HepG2 (cell line): ENCODE measurements at regions not wholly inside any gene's neighbourhood (a gene's known extent, or its start where the extent isn't known, plus 50 kb on each side); places are given as distances from the start of the nearest gene placed in this dataset.

Source experiments
- ATAC-seq: fragments of 200-7000 bp; cut with Tn5 transposase; 3 replicates; pipeline ENCODE4 v1.9.1; 2020; ENCODE audit warnings: mild to moderate bottlenecking, moderate library complexity
- BruUV-seq: library from RNA; stranded (reverse); fragments of 400-500 nt; replicated peaks from 2 replicates; lab custom pipeline; 2021; lab: Mats Ljungman, UMichigan
- CTCF ChIA-PET: fragments of 300-600 bp; formaldehyde crosslinking; extraction: SDS; loops from one replicate; lab custom pipeline; 2021; ENCODE audit warnings: low total read pairs, inconsistent platforms, low intra/inter-chr PET ratio; lab: Yijun Ruan, JAX
- POLR2A ChIA-PET: fragments of 350-600 bp; sonication (Branson Sonifier 250); formaldehyde crosslinking; loops from one replicate; lab custom pipeline; 2020; ENCODE audit warnings: antibody characterized with exemption, inconsistent platforms; lab: Yijun Ruan, JAX
- DNase-seq: peaks from one replicate; pipeline ENCODE4 v3.0.0-alpha.2; 2015; ENCODE audit warnings: low spot score
- FAIRE-seq: peaks from 3 replicates; lab custom pipeline; 2011; peaks lifted over from hg19 to GRCh38; lab: Jason Lieb, UNC
- H2AFZ ChIP-seq: one replicate; pipeline ENCODE4 v1.6.1; 2011; ENCODE audit warnings: low read length, inconsistent platforms
- H3K27ac ChIP-seq: fragments of 300-600 bp; 3 replicates; pipeline ENCODE4 v1.8.0; 2011; ENCODE audit warnings: mixed run types, mild to moderate bottlenecking, mixed read lengths, low read length, inconsistent platforms; ENCODE audit not compliant: insufficient read depth; ENCODE audit errors: extremely low read length
- H3K27me3 ChIP-seq, 2 experiments: fragments of 200-600 bp in 1 of 2; 2 replicates in 1 of 2; 3 replicates in 1 of 2; pipeline versions ENCODE4 v1.6.0 to v1.8.0; 2011; ENCODE audit warnings: low read length in 2 of 2, mild to moderate bottlenecking in 2 of 2, moderate library complexity in 2 of 2, inconsistent platforms in 1 of 2; ENCODE audit not compliant: insufficient read depth in 2 of 2, control insufficient read depth in 1 of 2
- H3K36me3 ChIP-seq, 2 experiments: fragments of 200-600 bp in 1 of 2; replicated peaks in 1 of 2; 2 replicates in 1 of 2; 3 replicates in 1 of 2; pipeline versions ENCODE4 v1.5.1 to v1.8.0; 2011; ENCODE audit warnings: low read length in 2 of 2, inconsistent platforms in 1 of 2; ENCODE audit not compliant: insufficient read depth in 2 of 2, control insufficient read depth in 1 of 2
- H3K4me1 ChIP-seq: 2 replicates; pipeline ENCODE4 v1.5.1; 2012; ENCODE audit warnings: low read length, inconsistent platforms; ENCODE audit not compliant: insufficient read depth
- H3K4me2 ChIP-seq: 2 replicates; pipeline ENCODE4 v1.6.0; 2011; ENCODE audit warnings: low read depth, low read length, inconsistent platforms
- H3K4me3 ChIP-seq, 3 experiments: fragments of 200-600 bp in 1 of 3; sonication (generic), shearing (Covaris generic) in 1 of 3; replicated peaks in 1 of 3; 2 replicates each; pipeline ENCODE4 v1.5.1; 2011 to 2016; ENCODE audit warnings: low read length in 3 of 3, inconsistent platforms in 2 of 3, low read depth in 2 of 3, mild to moderate bottlenecking in 2 of 3, control low read depth in 1 of 3, mixed read lengths in 1 of 3; ENCODE audit not compliant: insufficient read depth in 1 of 3
- H3K79me2 ChIP-seq: one replicate; pipeline ENCODE4 v1.6.1; 2011; ENCODE audit warnings: low read length, inconsistent platforms; ENCODE audit not compliant: insufficient read depth
- H3K9ac ChIP-seq: 2 replicates; pipeline ENCODE4 v1.6.0; 2011; ENCODE audit warnings: mild to moderate bottlenecking, low read depth, low read length, inconsistent platforms; ENCODE audit not compliant: insufficient read depth
- H3K9me3 ChIP-seq: 2 replicates; pipeline ENCODE4 v1.5.1; 2012; ENCODE audit warnings: mild to moderate bottlenecking, low read length
- H4K20me1 ChIP-seq: 2 replicates; pipeline ENCODE4 v1.6.0; 2011; ENCODE audit warnings: inconsistent platforms, mild to moderate bottlenecking, low read length, moderate library complexity; ENCODE audit not compliant: insufficient read depth
- ATF5 ChIP-seq: sonication (generic); formaldehyde crosslinking; IDR thresholded peaks from 2 replicates; pipeline ENCODE4 v1.4.0; 2020; ENCODE audit warnings: mild to moderate bottlenecking, low read depth, missing genetic modification reagents
- HES4 ChIP-seq: sonication (generic); formaldehyde crosslinking; IDR thresholded peaks from 2 replicates; pipeline ENCODE4 v1.9.0; 2021; ENCODE audit warnings: mild to moderate bottlenecking, missing genetic modification reagents, borderline replicate concordance
- MTA1 ChIP-seq: sonication (generic); formaldehyde crosslinking; IDR thresholded peaks from 2 replicates; pipeline ENCODE4 v1.4.0; 2020; ENCODE audit warnings: missing genetic modification reagents, mild to moderate bottlenecking, borderline replicate concordance
- MXD3 ChIP-seq: IDR thresholded peaks from 2 replicates; pipeline ENCODE4 v1.6.1; 2016; ENCODE audit warnings: mild to moderate bottlenecking, missing biosample characterization, missing genetic modification reagents
- SKIL ChIP-seq: sonication (generic); formaldehyde crosslinking; IDR thresholded peaks from 2 replicates; pipeline ENCODE4 v1.8.0; 2022; ENCODE audit warnings: missing genetic modification reagents, mild to moderate bottlenecking, moderate library complexity, borderline replicate concordance
- ZSCAN21 ChIP-seq: sonication (generic); formaldehyde crosslinking; IDR thresholded peaks from 2 replicates; pipeline ENCODE4 v1.8.0; 2022; ENCODE audit warnings: mild to moderate bottlenecking, missing genetic modification reagents, moderate library complexity, borderline replicate concordance
- WGBS: methylation state at CpG from one replicate; pipeline ENCODE4 v1.1.6; 2017; ENCODE audit warnings: low lambda C conversion rate; 5-methylcytosine and 5-hydroxymethylcytosine counted together
- in situ Hi-C: cut with HindIII; loops from 2 replicates; pipeline ENCODE4 v1.10.0; 2017; ENCODE audit warnings: low pct_unique_long_range_greater_than_20kb; ENCODE audit not compliant: extremely low pct_ligation_motif_present
- intact Hi-C: fragments of 100-400 bp; cut with micrococcal nuclease; formaldehyde crosslinking; loops from one replicate; pipeline ENCODE4 v1.10.0; 2022; ENCODE audit not compliant: unreplicated experiment
- TF ChIP-seq, protein P1 (sequence below): sonication (generic); formaldehyde crosslinking; IDR thresholded peaks from 2 replicates; pipeline ENCODE4 v1.5.0; 2020; ENCODE audit warnings: mild to moderate bottlenecking, missing genetic modification reagents, borderline replicate concordance

GRCh38 chr4:31923634-31924033 is 1203.5 kb downstream of the PCDH7 start (continued):
- TF ChIP-seq MXD3 (CRISPR knock-in tag) (no peak), HES4 (CRISPR knock-in tag) (no peak), MTA1 (CRISPR knock-in tag) (no peak), ZSCAN21 (no peak), SKIL (no peak)

DNA sequence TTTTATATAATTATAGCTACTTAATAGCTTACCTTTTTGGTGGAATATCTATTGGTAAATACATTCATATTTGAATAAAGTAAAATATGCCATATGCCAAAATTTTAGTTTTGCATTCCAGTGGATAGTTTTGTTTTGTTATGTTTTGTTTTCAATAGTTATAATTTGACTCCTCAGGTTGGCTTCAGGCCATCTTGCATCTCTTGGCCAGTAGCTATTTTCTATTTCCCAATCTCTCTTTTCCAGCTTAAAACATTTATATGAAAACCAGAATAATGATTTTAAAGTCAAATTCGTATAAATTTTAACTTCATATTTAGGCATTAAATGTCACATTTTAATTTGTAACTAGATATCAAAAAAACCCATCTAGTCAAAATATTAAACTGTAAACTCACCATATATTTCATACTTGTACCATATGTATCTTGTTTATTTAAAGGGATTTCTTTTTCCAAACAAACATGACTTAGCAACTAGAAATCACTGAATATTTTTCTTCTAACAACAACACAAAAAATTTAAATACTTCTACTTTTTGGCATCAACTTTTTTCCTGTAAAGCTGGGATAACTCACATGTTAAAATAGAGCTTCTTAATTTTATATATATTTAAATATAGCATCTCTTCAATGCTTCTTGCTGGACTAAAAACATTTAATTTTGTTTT is 1209.6 kb downstream of the PCDH7 start:
- no peak for ATAC-seq
- intact Hi-C loops, result no loop called here
- no peak overlapping the region for H3K4me2 ChIP-seq
- H2AFZ ChIP-seq, result no peak overlapping the region
- TF ChIP-seq, protein P1, sequence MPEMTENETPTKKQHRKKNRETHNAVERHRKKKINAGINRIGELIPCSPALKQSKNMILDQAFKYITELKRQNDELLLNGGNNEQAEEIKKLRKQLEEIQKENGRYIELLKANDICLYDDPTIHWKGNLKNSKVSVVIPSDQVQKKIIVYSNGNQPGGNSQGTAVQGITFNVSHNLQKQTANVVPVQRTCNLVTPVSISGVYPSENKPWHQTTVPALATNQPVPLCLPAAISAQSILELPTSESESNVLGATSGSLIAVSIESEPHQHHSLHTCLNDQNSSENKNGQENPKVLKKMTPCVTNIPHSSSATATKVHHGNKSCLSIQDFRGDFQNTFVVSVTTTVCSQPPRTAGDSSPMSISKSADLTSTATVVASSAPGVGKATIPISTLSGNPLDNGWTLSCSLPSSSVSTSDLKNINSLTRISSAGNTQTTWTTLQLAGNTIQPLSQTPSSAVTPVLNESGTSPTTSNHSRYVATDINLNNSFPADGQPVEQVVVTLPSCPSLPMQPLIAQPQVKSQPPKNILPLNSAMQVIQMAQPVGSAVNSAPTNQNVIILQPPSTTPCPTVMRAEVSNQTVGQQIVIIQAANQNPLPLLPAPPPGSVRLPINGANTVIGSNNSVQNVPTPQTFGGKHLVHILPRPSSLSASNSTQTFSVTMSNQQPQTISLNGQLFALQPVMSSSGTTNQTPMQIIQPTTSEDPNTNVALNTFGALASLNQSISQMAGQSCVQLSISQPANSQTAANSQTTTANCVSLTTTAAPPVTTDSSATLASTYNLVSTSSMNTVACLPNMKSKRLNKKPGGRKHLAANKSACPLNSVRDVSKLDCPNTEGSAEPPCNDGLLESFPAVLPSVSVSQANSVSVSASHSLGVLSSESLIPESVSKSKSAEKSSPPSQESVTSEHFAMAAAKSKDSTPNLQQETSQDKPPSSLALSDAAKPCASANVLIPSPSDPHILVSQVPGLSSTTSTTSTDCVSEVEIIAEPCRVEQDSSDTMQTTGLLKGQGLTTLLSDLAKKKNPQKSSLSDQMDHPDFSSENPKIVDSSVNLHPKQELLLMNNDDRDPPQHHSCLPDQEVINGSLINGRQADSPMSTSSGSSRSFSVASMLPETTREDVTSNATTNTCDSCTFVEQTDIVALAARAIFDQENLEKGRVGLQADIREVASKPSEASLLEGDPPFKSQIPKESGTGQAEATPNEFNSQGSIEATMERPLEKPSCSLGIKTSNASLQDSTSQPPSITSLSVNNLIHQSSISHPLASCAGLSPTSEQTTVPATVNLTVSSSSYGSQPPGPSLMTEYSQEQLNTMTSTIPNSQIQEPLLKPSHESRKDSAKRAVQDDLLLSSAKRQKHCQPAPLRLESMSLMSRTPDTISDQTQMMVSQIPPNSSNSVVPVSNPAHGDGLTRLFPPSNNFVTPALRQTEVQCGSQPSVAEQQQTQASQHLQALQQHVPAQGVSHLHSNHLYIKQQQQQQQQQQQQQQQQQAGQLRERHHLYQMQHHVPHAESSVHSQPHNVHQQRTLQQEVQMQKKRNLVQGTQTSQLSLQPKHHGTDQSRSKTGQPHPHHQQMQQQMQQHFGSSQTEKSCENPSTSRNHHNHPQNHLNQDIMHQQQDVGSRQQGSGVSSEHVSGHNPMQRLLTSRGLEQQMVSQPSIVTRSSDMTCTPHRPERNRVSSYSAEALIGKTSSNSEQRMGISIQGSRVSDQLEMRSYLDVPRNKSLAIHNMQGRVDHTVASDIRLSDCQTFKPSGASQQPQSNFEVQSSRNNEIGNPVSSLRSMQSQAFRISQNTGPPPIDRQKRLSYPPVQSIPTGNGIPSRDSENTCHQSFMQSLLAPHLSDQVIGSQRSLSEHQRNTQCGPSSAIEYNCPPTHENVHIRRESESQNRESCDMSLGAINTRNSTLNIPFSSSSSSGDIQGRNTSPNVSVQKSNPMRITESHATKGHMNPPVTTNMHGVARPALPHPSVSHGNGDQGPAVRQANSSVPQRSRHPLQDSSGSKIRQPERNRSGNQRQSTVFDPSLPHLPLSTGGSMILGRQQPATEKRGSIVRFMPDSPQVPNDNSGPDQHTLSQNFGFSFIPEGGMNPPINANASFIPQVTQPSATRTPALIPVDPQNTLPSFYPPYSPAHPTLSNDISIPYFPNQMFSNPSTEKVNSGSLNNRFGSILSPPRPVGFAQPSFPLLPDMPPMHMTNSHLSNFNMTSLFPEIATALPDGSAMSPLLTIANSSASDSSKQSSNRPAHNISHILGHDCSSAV, result no peak
- no peak for TF ChIP-seq ATF5 (CRISPR knock-in tag)
- H3K4me3 ChIP-seq, result no peak overlapping the region
- FAIRE-seq, result no peak
- ChIA-PET POLR2A (no interaction called here), CTCF (no interaction called here)
- no TSS peak for BruUV-seq
- no peaks in the 10 kb centered on the region for H3K27me3 ChIP-seq
- no peaks in the 10 kb centered on the region for H4K20me1 ChIP-seq
- no peaks in the 10 kb centered on the region for H3K4me1 ChIP-seq
- peaks cover 44% of the 10 kb centered on the region for H3K9me3 ChIP-seq
- H3K79me2 ChIP-seq, result no peaks in the 10 kb centered on the region
- no peak overlapping the region for H3K27ac ChIP-seq
- H3K36me3 ChIP-seq, result no peaks in the 10 kb centered on the region
- DNase-seq, result no peak
- in situ Hi-C loops, result no loop called here
- H3K9ac ChIP-seq, result no peak overlapping the region
- 3% methylated on average over 1 of the region's 1 CpG for WGBS
